Fibroblast of lung (primary cell): ENCODE measurements at regions not wholly inside any gene's neighbourhood (a gene's known extent, or its start where the extent isn't known, plus 50 kb on each side); places are given as distances from the start of the nearest gene placed in this dataset.

Experiments
- DNase-seq, 2 donors: peaks; one replicate each; pipeline versions ENCODE4 v3.0.0 to v3.0.0-alpha.2; 2010; ENCODE audit warnings: low read depth in 2 of 2
- H2AFZ ChIP-seq: 2 replicates; pipeline ENCODE4 v1.5.1; 2012; ENCODE audit warnings: low read length, control low read depth, inconsistent platforms
- H3K27ac ChIP-seq: 2 replicates; pipeline ENCODE4 v1.5.1; 2011; ENCODE audit warnings: low read length, control low read depth; ENCODE audit not compliant: insufficient read depth
- H3K27me3 ChIP-seq: 2 replicates; pipeline ENCODE4 v1.5.1; 2011; ENCODE audit warnings: mild to moderate bottlenecking, low read length; ENCODE audit not compliant: control insufficient read depth, insufficient read depth
- H3K36me3 ChIP-seq: 2 replicates; pipeline ENCODE4 v1.5.1; 2011; ENCODE audit warnings: low read length; ENCODE audit not compliant: control insufficient read depth, insufficient read depth
- H3K4me1 ChIP-seq: 2 replicates; pipeline ENCODE4 v1.5.1; 2011; ENCODE audit warnings: low read length; ENCODE audit not compliant: control insufficient read depth, insufficient read depth; ENCODE audit errors: extremely low read depth
- H3K4me2 ChIP-seq: 2 replicates; pipeline ENCODE4 v1.5.1; 2011; ENCODE audit warnings: low read length, control low read depth; ENCODE audit not compliant: insufficient read depth; ENCODE audit errors: extremely low read depth
- H3K4me3 ChIP-seq, 4 experiments: fragments of 200-600 bp in 1 of 4; sonication (generic) in 1 of 4; replicated peaks in 1 of 4; 2 replicates each; pipeline ENCODE4 v1.5.1; 2011 to 2016; ENCODE audit warnings: low read length in 4 of 4, low read depth in 3 of 4, mild to moderate bottlenecking in 3 of 4, control low read depth in 2 of 4, inconsistent platforms in 1 of 4, mixed read lengths in 1 of 4; ENCODE audit not compliant: insufficient read depth in 1 of 4; ENCODE audit errors: control extremely low read depth in 1 of 4
- H3K79me2 ChIP-seq: 2 replicates; pipeline ENCODE4 v1.5.1; 2012; ENCODE audit warnings: mild to moderate bottlenecking, low read length, inconsistent platforms; ENCODE audit not compliant: control insufficient read depth, insufficient read depth
- H3K9ac ChIP-seq: 2 replicates; pipeline ENCODE4 v1.5.1; 2011; ENCODE audit warnings: mild to moderate bottlenecking, low read length, control low read depth; ENCODE audit not compliant: insufficient read depth
- H3K9me3 ChIP-seq: 2 replicates; pipeline ENCODE4 v1.5.1; 2012; ENCODE audit warnings: low read depth, low read length; ENCODE audit not compliant: control insufficient read depth, insufficient read depth
- H4K20me1 ChIP-seq: 2 replicates; pipeline ENCODE4 v1.5.1; 2011; ENCODE audit warnings: low read length; ENCODE audit not compliant: control insufficient read depth, insufficient read depth; ENCODE audit errors: extremely low read depth
- CTCF ChIP-seq, 2 donors: IDR thresholded peaks in 1 of 2; conservative IDR thresholded peaks in 1 of 2; 1 replicate in 1 of 2; 2 replicates in 1 of 2; pipeline ENCODE4 v1.5.1; 2011 to 2012; ENCODE audit warnings: low read length in 2 of 2, control low read depth in 1 of 2, inconsistent platforms in 1 of 2, low read depth in 1 of 2, mild to moderate bottlenecking in 1 of 2
- EZH2 ChIP-seq: IDR thresholded peaks from 2 replicates; pipeline ENCODE4 v1.5.1; 2012; ENCODE audit warnings: low read length, control low read depth, mild to moderate bottlenecking; ENCODE audit errors: missing control alignments

GRCh38 chr9:31840702-31841101, 543.7 kb upstream of the ACO1 start:
- DNase-seq: no peak
- no peak for TF ChIP-seq CTCF (conservative IDR thresholded peaks at IDR 0.05 in 1 of 2, IDR thresholded peaks at IDR 0.05 in 1 of 2; ENCODE audit: low read depth in 1 of 2, low read length in 2 of 2)
- TF ChIP-seq EZH2: no peak
- Histone ChIP-seq H3K9me3 (no peaks in the 10 kb centered on the region), H3K36me3 (no peaks in the 10 kb centered on the region), H3K9ac (no peak overlapping the region), H3K4me1 (no peaks in the 10 kb centered on the region), H3K4me2 (no peak overlapping the region), H3K4me3 (no peak overlapping the region), H3K27ac (no peak overlapping the region), H3K27me3 (no peaks in the 10 kb centered on the region), H2AFZ (no peak overlapping the region), H4K20me1 (no peaks in the 10 kb centered on the region), H3K79me2 (no peaks in the 10 kb centered on the region)

DNA sequence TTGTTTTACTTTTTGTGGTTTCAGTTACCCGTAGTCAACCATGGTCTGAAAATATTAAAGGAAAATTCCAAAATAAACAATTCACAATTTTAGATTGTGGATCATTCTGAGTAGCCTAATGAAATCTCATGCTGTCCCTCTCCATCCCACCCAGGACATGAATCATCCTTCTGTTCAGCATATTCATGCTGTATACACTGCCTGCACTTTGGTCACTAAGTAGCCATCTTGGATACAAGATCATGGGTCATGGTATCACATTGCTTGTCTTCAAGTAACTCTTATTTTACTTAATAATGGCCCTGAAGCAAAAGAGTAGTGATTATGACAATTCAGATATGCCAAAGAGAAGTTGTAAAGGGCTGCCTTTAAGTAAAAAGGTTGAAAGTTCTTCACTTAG, 536.5 kb upstream of the ACO1 start:
- Histone ChIP-seq H2AFZ (no peak overlapping the region), H3K79me2 (no peaks in the 10 kb centered on the region), H3K9me3 (no peaks in the 10 kb centered on the region), H3K36me3 (no peaks in the 10 kb centered on the region), H3K4me1 (no peaks in the 10 kb centered on the region), H3K27me3 (no peaks in the 10 kb centered on the region), H4K20me1 (no peaks in the 10 kb centered on the region), H3K9ac (no peak overlapping the region), H3K4me3 (no peak overlapping the region), H3K4me2 (no peak overlapping the region), H3K27ac (no peak overlapping the region)
- no peak for DNase-seq
- TF ChIP-seq EZH2 (no peak), CTCF (conservative IDR thresholded peaks at IDR 0.05 in 1 of 2, IDR thresholded peaks at IDR 0.05 in 1 of 2; ENCODE audit: low read depth in 1 of 2, low read length in 2 of 2) (no peak)

DNA sequence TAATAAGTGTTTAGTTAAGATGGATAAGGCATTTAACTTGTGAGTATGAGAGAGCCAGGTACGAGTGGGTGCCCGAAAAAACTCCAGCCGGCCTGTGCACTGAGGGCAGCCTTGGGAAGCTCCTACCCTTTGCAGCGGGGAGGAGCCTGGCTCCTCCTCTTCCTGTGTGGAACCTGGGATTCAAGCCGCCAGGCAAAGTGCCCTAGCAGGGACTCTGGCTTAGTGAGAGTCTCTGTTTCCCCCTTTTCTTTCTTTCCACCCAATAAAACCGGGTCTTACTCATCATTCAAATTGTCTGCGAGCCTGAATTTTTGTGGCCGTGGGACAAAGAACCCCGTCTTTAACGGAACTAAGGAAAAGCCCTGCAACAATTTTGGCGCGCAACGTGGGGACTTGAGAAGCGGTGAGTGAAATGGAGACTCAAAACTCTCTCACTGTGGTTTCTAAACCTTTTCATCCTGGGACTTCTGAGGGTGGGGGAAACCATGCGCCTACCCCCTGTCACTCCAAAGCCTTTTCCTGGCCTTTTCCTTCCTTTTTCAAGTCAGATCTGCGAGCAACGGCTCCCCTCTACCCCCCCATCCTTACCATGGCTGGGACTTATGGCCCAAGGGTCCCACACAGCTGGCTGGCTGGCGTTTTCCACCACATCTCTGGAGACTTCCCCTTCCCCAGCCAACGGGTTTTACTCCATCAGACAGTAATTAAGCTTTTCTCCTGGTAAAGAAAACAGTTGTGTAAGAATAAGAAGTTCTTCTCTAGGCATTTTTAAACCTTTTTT, 535.7 kb upstream of the ACO1 start:
- Histone ChIP-seq H3K27ac (no peak overlapping the region), H2AFZ (no peak overlapping the region), H3K36me3 (no peaks in the 10 kb centered on the region), H3K27me3 (no peaks in the 10 kb centered on the region), H3K79me2 (no peaks in the 10 kb centered on the region), H3K4me1 (no peaks in the 10 kb centered on the region), H3K9me3 (no peaks in the 10 kb centered on the region), H3K9ac (no peak overlapping the region), H3K4me3 (no peak overlapping the region), H3K4me2 (no peak overlapping the region), H4K20me1 (no peaks in the 10 kb centered on the region)
- DNase-seq: no peak
- TF ChIP-seq CTCF (conservative IDR thresholded peaks at IDR 0.05 in 1 of 2, IDR thresholded peaks at IDR 0.05 in 1 of 2; ENCODE audit: low read depth in 1 of 2, low read length in 2 of 2): no peak
- TF ChIP-seq EZH2: no peak
